ENCODE measurements at regions not wholly inside any gene's neighbourhood (a gene's known extent, or its start where the extent isn't known, plus 50 kb on each side); places are given as distances from the start of the nearest gene placed in this dataset.

GRCh38 chrX:39731330-39731667 is 366.5 kb downstream of the BCOR start:
- POLR2A ChIA-PET: interaction anchor here (0.6 to 1.9 kb wide), 4 partner anchors 83 to 446 kb away, joined by 3 to 7 read pairs (median 6); no protein-coding TSS in a partner anchor
- no peak for DNase-seq
- CTCF ChIA-PET: interaction anchor here (0.6 to 1.7 kb wide), 6 partner anchors 318 to 809 kb away, joined by 3 to 8 read pairs (median 4); no protein-coding TSS in a partner anchor
- ATAC-seq (ENCODE audit: low read depth): no peak
- no peaks in the 10 kb centered on the region for H3K36me3 Mint-ChIP-seq (ENCODE audit: low read depth)
- no peak for TF ChIP-seq CTCF (IDR thresholded peaks at IDR 0.05)
- no peak overlapping the region for H3K4me3 Mint-ChIP-seq
- no peak overlapping the region for H3K27ac Mint-ChIP-seq
- intact Hi-C loops (cut with micrococcal nuclease): loop anchor here (5.0 to 10.0 kb wide), 6 partner anchors 276 to 811 kb away; partner anchors contain the start of gene BCOR
- peaks cover 5% of the 10 kb centered on the region for H3K4me1 Mint-ChIP-seq
- no peaks in the 10 kb centered on the region for H3K9me3 Mint-ChIP-seq
- H3K27me3 Mint-ChIP-seq: peaks cover 8% of the 10 kb centered on the region

GRCh38 chrX:39731735-39732134 is 366.0 kb downstream of the BCOR start:
- Mint-ChIP-seq H3K4me3 (no peak overlapping the region), H3K4me1 (peaks cover 5% of the 10 kb centered on the region), H3K27me3 (peaks cover 8% of the 10 kb centered on the region), H3K27ac (no peak overlapping the region), H3K9me3 (no peaks in the 10 kb centered on the region), H3K36me3 (ENCODE audit: low read depth) (no peaks in the 10 kb centered on the region)
- intact Hi-C loops (cut with micrococcal nuclease): loop anchor here (5.0 to 10.0 kb wide), 6 partner anchors 276 to 811 kb away; partner anchors contain the start of gene BCOR
- CTCF ChIA-PET: interaction anchor here (0.7 to 1.7 kb wide), 3 partner anchors 317 to 1370 kb away, joined by 3 to 8 read pairs (median 4); no protein-coding TSS in a partner anchor
- DNase-seq (no peak), ATAC-seq (ENCODE audit: low read depth) (no peak)
- TF ChIP-seq CTCF (IDR thresholded peaks at IDR 0.05): no peak
- POLR2A ChIA-PET: interaction anchor here (0.5 to 1.9 kb wide), 4 partner anchors 83 to 445 kb away, joined by 3 to 7 read pairs (median 3); no protein-coding TSS in a partner anchor

GRCh38 chrX:39733745-39734144 is 364.0 kb downstream of the BCOR start:
- Mint-ChIP-seq H3K27me3 (peaks cover 7% of the 10 kb centered on the region), H3K4me1 (peaks cover 5% of the 10 kb centered on the region), H3K27ac (no peak overlapping the region), H3K36me3 (ENCODE audit: low read depth) (no peaks in the 10 kb centered on the region), H3K9me3 (no peaks in the 10 kb centered on the region), H3K4me3 (no peak overlapping the region)
- TF ChIP-seq CTCF (IDR thresholded peaks at IDR 0.05): no peak
- DNase-seq: no peak
- intact Hi-C loops (cut with micrococcal nuclease): loop anchor here (5.0 to 10.0 kb wide), 6 partner anchors 274 to 809 kb away; partner anchors contain the start of gene BCOR
- ATAC-seq (ENCODE audit: low read depth): no peak
- ChIA-PET POLR2A (no interaction called here), CTCF (no interaction called here)

GRCh38 chrX:39734174-39734776 is 363.5 kb downstream of the BCOR start:
- Mint-ChIP-seq H3K4me3 (no peak overlapping the region), H3K27me3 (peaks cover 7% of the 10 kb centered on the region), H3K4me1 (peaks cover 5% of the 10 kb centered on the region), H3K9me3 (no peaks in the 10 kb centered on the region), H3K27ac (no peak overlapping the region), H3K36me3 (ENCODE audit: low read depth) (no peaks in the 10 kb centered on the region)
- ChIA-PET CTCF (no interaction called here), POLR2A (no interaction called here)
- no peak for ATAC-seq (ENCODE audit: low read depth)
- TF ChIP-seq CTCF (IDR thresholded peaks at IDR 0.05): no peak
- intact Hi-C loops (cut with micrococcal nuclease): loop anchor here (5.0 to 10.0 kb wide), 6 partner anchors 273 to 808 kb away; partner anchors contain the start of gene BCOR
- no peak for DNase-seq
